ENCODE measurements at regions not wholly inside any gene's neighbourhood (a gene's known extent, or its start where the extent isn't known, plus 50 kb on each side); places are given as distances from the start of the nearest gene placed in this dataset.

DNA sequence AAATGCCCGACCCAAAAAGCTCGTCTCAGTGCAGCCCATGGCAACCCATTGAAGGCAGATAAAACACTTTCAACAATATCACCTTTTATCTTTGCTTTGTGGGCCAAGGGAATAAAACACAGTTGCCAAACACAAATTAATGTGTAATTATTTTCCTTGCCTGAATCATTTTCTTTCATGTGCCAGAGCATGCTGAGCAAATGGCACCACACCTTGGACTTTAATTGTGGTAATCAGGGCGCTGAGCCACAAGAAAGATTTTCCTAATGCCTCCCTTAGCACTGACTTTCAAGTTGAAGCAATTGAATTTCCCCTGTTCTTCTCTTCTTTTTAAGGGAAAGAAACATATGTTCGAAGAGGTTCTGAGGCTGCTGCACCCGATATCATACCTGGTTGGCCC lies 297.1 kb upstream of the MSX2 start:
- TF ChIP-seq, protein P1, sequence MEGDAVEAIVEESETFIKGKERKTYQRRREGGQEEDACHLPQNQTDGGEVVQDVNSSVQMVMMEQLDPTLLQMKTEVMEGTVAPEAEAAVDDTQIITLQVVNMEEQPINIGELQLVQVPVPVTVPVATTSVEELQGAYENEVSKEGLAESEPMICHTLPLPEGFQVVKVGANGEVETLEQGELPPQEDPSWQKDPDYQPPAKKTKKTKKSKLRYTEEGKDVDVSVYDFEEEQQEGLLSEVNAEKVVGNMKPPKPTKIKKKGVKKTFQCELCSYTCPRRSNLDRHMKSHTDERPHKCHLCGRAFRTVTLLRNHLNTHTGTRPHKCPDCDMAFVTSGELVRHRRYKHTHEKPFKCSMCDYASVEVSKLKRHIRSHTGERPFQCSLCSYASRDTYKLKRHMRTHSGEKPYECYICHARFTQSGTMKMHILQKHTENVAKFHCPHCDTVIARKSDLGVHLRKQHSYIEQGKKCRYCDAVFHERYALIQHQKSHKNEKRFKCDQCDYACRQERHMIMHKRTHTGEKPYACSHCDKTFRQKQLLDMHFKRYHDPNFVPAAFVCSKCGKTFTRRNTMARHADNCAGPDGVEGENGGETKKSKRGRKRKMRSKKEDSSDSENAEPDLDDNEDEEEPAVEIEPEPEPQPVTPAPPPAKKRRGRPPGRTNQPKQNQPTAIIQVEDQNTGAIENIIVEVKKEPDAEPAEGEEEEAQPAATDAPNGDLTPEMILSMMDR (conservative IDR thresholded peaks at IDR 0.05; ENCODE audit: low read length) = no peak
- TF ChIP-seq EZH2phosphoT487 (IDR thresholded peaks at IDR 0.05; ENCODE audit: borderline replicate concordance) = no peak

Measured in Loucy (cell line).